Naive thymus-derived CD4-positive, alpha-beta T cell (primary cell): ENCODE measurements at regions not wholly inside any gene's neighbourhood (a gene's known extent, or its start where the extent isn't known, plus 50 kb on each side); places are given as distances from the start of the nearest gene placed in this dataset.

Experiments
- ATAC-seq: fragments of 150-1000 bp; cut with Tn5 transposase; 2 replicates; pipeline ENCODE4 v1.10.0; 2021; ENCODE audit warnings: mild to moderate bottlenecking, moderate library complexity
- CTCF ChIA-PET: fragments of 350-600 bp; sonication (Branson Sonifier 250); formaldehyde crosslinking; loops from one replicate; lab custom pipeline; 2021; ENCODE audit warnings: antibody characterized with exemption; lab: Charles Lee
- POLR2A ChIA-PET: fragments of 350-600 bp; sonication (Branson Sonifier 250); formaldehyde crosslinking; loops from one replicate; lab custom pipeline; 2021; ENCODE audit warnings: antibody characterized with exemption, inconsistent platforms; lab: Charles Lee
- DNase-seq, 9 donors: peaks; one replicate each; pipeline versions ENCODE4 v3.0.0 to v3.0.0-alpha.2; 2020 to 2022; ENCODE audit warnings: mixed read lengths in 1 of 9
- H3K27ac ChIP-seq: one replicate; pipeline ENCODE4 v1.7.0; 2013; ENCODE audit warnings: mild to moderate bottlenecking, low read depth, low read length, moderate library complexity
- H3K27me3 ChIP-seq, 2 donors: one replicate each; pipeline ENCODE4 v1.7.0; 2013; ENCODE audit warnings: low read length in 2 of 2, mild to moderate bottlenecking in 2 of 2, moderate library complexity in 2 of 2; ENCODE audit not compliant: control insufficient read depth in 2 of 2, insufficient read depth in 2 of 2
- H3K36me3 ChIP-seq, 3 experiments: 1 replicate in 2 of 3; 2 replicates in 1 of 3; pipeline ENCODE4 v1.7.0; 2013; ENCODE audit warnings: low read length in 3 of 3, mild to moderate bottlenecking in 3 of 3, moderate library complexity in 1 of 3; ENCODE audit not compliant: insufficient read depth in 3 of 3, control insufficient read depth in 2 of 3
- H3K4me1 ChIP-seq, 2 donors: one replicate each; pipeline ENCODE4 v1.7.0; 2013; ENCODE audit warnings: low read length in 2 of 2, mild to moderate bottlenecking in 2 of 2, moderate library complexity in 1 of 2; ENCODE audit not compliant: control insufficient read depth in 2 of 2, insufficient read depth in 2 of 2
- H3K4me3 ChIP-seq: 2 replicates; pipeline ENCODE4 v1.7.0; 2013; ENCODE audit warnings: mild to moderate bottlenecking, low read length
- H3K9me3 ChIP-seq, 3 experiments: 1 replicate in 2 of 3; 2 replicates in 1 of 3; pipeline ENCODE4 v1.7.0; 2013; ENCODE audit warnings: low read length in 3 of 3; ENCODE audit not compliant: control insufficient read depth in 2 of 3
- H3K27ac Mint-ChIP-seq, 9 donors: one replicate each; pipeline ENCODE4 v1.8.0; 2020 to 2022; ENCODE audit warnings: mixed read lengths in 9 of 9, mild to moderate bottlenecking in 8 of 9, moderate library complexity in 5 of 9, inconsistent platforms in 2 of 9
- H3K27me3 Mint-ChIP-seq, 5 donors: one replicate each; pipeline ENCODE4 v1.8.0; 2021 to 2022; ENCODE audit warnings: mixed read lengths in 5 of 5, mild to moderate bottlenecking in 1 of 5
- H3K36me3 Mint-ChIP-seq, 5 donors: one replicate each; pipeline ENCODE4 v1.8.0; 2020 to 2022; ENCODE audit warnings: mixed read lengths in 5 of 5, mild to moderate bottlenecking in 3 of 5, inconsistent platforms in 1 of 5
- H3K4me1 Mint-ChIP-seq, 7 donors: one replicate each; pipeline ENCODE4 v1.8.0; 2020 to 2022; ENCODE audit warnings: mixed read lengths in 7 of 7, mild to moderate bottlenecking in 3 of 7, inconsistent platforms in 1 of 7
- H3K4me3 Mint-ChIP-seq, 10 donors: one replicate each; pipeline ENCODE4 v1.8.0; 2020 to 2022; ENCODE audit warnings: mild to moderate bottlenecking in 10 of 10, mixed read lengths in 10 of 10, moderate library complexity in 6 of 10, inconsistent platforms in 2 of 10
- H3K9me3 Mint-ChIP-seq, 11 donors: one replicate each; pipeline ENCODE4 v1.8.0; 2020 to 2022; ENCODE audit warnings: mixed read lengths in 11 of 11, mild to moderate bottlenecking in 4 of 11, inconsistent platforms in 1 of 11, moderate library complexity in 1 of 11
- intact Hi-C, 2 donors: fragments of 100-400 bp; cut with micrococcal nuclease; formaldehyde crosslinking; loops; one replicate each; pipeline ENCODE4 v1.15.1; 2023

DNA sequence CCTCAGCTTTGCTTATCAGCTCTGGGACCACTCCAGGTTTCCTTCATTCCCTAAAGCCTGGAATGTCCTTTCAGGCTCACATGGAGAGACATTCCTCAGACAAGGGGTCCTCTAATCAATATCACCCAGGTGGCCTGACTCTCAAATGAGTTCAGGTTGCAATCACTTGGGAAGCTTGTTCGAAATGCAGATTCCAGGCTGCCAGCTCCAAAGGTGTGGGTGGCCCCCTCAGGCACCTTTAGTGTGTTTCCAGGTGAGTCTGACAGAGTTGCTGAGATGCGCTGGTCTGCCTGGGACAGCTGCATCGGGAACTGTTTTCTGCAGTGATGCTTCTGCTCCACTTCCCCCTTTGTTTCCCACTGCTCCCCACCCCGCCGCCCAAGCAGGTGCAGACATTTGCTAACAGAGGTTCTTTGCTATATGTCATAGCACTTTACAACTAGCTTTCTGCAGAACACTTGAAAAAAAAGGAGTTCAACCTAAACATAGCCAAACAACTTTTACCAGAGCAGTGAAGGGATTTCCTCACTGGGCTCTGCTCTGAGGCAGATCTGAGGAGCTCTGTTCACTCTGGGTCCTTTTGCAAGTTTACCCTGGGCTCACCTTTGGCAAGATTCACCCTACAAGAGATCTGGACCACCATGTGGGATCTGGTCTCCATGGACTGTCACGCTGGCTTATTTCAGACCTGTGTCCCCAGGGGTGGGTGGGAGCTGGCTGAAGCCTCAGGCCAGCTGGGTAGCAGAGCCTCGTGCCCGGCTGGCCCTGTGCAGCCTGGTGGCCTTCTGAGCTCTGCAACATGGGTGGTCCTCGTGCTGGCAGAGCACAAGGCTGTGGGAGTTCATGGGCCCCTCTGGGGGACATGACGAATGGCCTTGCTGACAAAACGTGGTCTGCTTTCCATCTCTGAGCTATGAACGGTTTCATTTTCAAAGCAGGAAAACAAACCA, 539.6 kb downstream of the CCDC171 start:
- ChIA-PET CTCF (no interaction called here), POLR2A (no interaction called here)
- peaks cover 0 to 3% (median 0%) of the 10 kb centered on the region in 3 experiments for H3K9me3 ChIP-seq
- Mint-ChIP-seq H3K4me1 (no peaks in the 10 kb centered on the region), H3K4me3 (no peak overlapping the region), H3K27ac (no peak overlapping the region), H3K36me3 (peaks cover 0 to 4% (median 0%) of the 10 kb centered on the region in 5 donors), H3K27me3 (peaks cover 0 to 6% (median 0%) of the 10 kb centered on the region in 5 donors), H3K9me3 (peaks cover 0 to 17% (median 7%) of the 10 kb centered on the region in 11 donors)
- DNase-seq (no peak), ATAC-seq (no peak)
- no peak overlapping the region for H3K4me3 ChIP-seq
- H3K27me3 ChIP-seq = no peaks in the 10 kb centered on the region
- H3K36me3 ChIP-seq = no peaks in the 10 kb centered on the region
- no peaks in the 10 kb centered on the region for H3K4me1 ChIP-seq
- intact Hi-C loops = no loop called here
- H3K27ac ChIP-seq = no peak overlapping the region

DNA sequence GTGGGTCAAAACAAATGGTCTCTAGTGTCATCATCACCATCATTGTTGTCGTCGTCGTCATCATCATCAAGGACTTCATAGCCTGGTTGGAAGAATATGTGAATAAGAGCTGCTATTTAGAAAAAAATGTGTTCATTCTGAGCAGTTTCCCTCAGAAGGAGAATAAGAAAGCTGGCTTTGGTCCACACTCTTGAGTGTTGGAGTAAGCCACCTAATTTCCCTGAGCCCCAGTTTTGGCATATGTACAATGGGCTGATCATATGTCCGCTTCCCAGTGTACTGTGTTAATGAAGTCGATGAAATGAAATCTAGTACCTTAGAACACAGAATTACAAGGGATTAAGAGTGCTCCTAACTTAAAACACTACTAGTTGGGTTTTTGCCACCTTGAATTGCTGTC, 545.5 kb downstream of the CCDC171 start:
- Mint-ChIP-seq H3K27me3 (peaks cover 0 to 5% (median 0%) of the 10 kb centered on the region in 5 donors), H3K4me1 (no peaks in the 10 kb centered on the region), H3K27ac (no peak overlapping the region), H3K9me3 (peaks cover 0 to 10% (median 3%) of the 10 kb centered on the region in 11 donors), H3K36me3 (no peaks in the 10 kb centered on the region), H3K4me3 (no peak overlapping the region)
- Histone ChIP-seq H3K27ac (no peak overlapping the region), H3K27me3 (no peaks in the 10 kb centered on the region), H3K4me3 (no peak overlapping the region), H3K36me3 (no peaks in the 10 kb centered on the region), H3K9me3 (peaks cover 0 to 3% (median 0%) of the 10 kb centered on the region in 3 experiments), H3K4me1 (no peaks in the 10 kb centered on the region)
- DNase-seq (no peak), ATAC-seq (no peak)
- CTCF ChIA-PET = no interaction called here
- POLR2A ChIA-PET = no interaction called here
- intact Hi-C loops = no loop called here

DNA sequence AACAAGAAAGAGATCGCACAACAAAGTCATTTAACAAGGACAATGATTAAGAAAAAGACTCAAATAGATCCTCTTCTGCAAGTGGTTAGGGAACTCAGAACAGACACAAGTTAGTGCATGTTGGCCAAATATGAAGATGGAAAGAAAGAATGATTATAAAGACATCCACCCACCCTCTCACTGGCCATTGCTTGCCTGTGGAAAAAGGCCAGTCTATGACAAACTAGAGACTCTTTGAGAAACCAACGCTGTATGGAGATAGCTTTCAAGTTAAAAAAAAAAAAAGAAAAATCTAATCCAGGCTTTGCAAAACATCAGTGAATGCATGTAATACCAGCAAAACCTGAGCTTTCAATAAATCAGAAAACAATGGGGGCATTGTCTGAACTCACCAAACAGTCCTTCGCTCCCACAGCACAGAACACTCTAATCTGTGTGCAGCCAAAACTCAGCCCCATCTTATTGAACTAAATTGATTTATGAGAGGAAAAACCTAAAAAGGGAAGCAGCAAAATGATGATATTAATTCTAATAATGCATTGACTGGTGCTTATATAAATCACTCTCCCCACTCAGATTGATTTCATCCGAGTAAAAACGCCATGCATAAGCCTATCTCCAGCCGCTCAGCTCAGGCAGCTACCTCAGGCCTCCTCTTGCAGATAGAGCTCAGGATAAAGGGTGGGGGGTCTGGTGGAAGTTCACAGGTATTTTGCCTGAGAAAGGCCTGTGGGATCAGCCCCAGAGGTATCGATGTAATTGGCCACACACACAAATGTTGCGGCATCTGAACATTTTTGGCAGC, 547.1 kb downstream of the CCDC171 start:
- Histone ChIP-seq H3K4me1 (no peaks in the 10 kb centered on the region), H3K4me3 (no peak overlapping the region), H3K27ac (no peak overlapping the region), H3K36me3 (no peaks in the 10 kb centered on the region), H3K27me3 (no peaks in the 10 kb centered on the region), H3K9me3 (no peaks in the 10 kb centered on the region)
- ChIA-PET POLR2A (no interaction called here), CTCF (no interaction called here)
- intact Hi-C loops = no loop called here
- Mint-ChIP-seq H3K27ac (no peak overlapping the region), H3K27me3 (peaks cover 0 to 5% (median 0%) of the 10 kb centered on the region in 5 donors), H3K4me1 (no peaks in the 10 kb centered on the region), H3K4me3 (no peak overlapping the region), H3K36me3 (no peaks in the 10 kb centered on the region), H3K9me3 (peaks cover 0 to 5% (median 3%) of the 10 kb centered on the region in 11 donors)
- no peak for DNase-seq
- ATAC-seq = no peak

GRCh38 chr9:16100537-16101091, 547.8 kb downstream of the CCDC171 start:
- intact Hi-C loops = no loop called here
- no peak overlapping the region for H3K27ac ChIP-seq
- no peak overlapping the region for H3K4me3 ChIP-seq
- POLR2A ChIA-PET = no interaction called here
- Mint-ChIP-seq H3K27me3 (peaks cover 0 to 5% (median 0%) of the 10 kb centered on the region in 5 donors), H3K9me3 (peaks cover 0 to 3% (median under 1%) of the 10 kb centered on the region in 11 donors), H3K27ac (no peak overlapping the region), H3K36me3 (no peaks in the 10 kb centered on the region), H3K4me1 (no peaks in the 10 kb centered on the region), H3K4me3 (no peak overlapping the region)
- no peaks in the 10 kb centered on the region for H3K4me1 ChIP-seq
- DNase-seq (no peak), ATAC-seq (no peak)
- H3K9me3 ChIP-seq = no peaks in the 10 kb centered on the region
- no peaks in the 10 kb centered on the region for H3K27me3 ChIP-seq
- CTCF ChIA-PET = no interaction called here
- H3K36me3 ChIP-seq = no peaks in the 10 kb centered on the region

DNA sequence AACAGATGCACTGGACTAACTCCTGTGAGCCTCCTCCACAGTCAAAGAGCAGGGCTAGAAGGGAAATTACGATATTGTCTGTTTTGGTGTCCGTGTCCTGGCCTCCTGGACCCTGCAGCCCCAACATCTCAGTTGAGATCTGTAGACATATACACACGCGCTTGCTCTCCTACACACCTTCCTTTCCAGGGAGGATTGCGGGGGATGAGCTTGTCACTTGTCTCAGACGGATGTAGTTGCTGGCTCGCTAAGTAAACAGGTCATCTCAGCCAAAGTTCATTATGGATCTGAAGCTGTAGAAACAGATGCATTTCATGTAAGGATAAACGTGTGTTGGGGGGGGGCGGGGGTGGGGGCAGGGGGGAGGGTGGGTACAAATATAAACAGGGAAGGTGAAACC, 549.3 kb downstream of the CCDC171 start:
- H3K4me3 ChIP-seq = no peak overlapping the region
- Mint-ChIP-seq H3K4me1 (no peaks in the 10 kb centered on the region), H3K27ac (no peak overlapping the region), H3K27me3 (no peaks in the 10 kb centered on the region), H3K4me3 (no peak overlapping the region), H3K9me3 (peaks cover 0 to 3% (median 0%) of the 10 kb centered on the region in 11 donors), H3K36me3 (no peaks in the 10 kb centered on the region)
- CTCF ChIA-PET = no interaction called here
- no peaks in the 10 kb centered on the region for H3K4me1 ChIP-seq
- no peaks in the 10 kb centered on the region for H3K9me3 ChIP-seq
- no peak overlapping the region for H3K27ac ChIP-seq
- H3K36me3 ChIP-seq = no peaks in the 10 kb centered on the region
- ATAC-seq (no peak), DNase-seq (no peak)
- intact Hi-C loops = no loop called here
- H3K27me3 ChIP-seq = no peaks in the 10 kb centered on the region
- POLR2A ChIA-PET = no interaction called here

DNA sequence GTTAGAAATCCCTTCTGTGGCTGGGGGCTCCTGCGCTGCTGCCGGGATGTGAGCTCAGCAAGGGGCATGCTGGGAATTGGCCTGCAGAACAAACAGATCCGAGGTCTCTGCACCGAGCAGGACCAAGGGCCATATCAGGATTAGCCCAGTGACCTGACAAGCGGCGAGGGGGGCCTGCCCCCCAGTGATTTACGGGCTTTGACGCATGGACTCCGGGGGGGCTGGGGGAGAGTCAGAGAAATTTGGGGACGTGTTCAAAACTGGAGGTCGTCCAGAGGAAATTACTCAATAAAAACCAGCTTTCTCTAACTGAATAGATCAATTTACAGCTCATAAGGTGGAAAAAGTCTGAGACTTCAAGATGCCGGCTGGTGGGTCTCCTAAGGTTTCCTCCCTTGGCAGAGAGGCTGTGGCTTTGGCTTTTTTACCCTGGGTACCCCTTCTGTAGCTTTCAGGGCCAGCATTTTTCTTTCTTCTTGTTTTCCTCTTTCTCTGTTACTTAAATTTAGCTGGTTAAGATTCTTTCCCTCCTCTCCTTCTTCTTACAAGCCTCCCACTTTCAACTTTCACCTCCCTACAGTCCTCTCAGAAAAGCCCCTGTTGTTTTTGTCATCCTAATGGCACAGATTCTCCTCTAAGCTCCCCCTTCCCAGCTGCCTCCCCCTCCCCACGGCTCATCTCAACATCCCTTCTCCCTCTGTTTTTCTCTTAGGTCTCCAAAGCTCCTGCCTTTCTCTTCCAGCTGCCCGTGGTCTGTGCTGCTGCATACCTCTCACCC, 551.0 kb downstream of the CCDC171 start:
- intact Hi-C loops = no loop called here
- H3K27ac ChIP-seq = no peak overlapping the region
- no peaks in the 10 kb centered on the region for H3K9me3 ChIP-seq
- H3K9me3 Mint-ChIP-seq = peaks cover 0 to 3% (median 0%) of the 10 kb centered on the region in 11 donors
- no peak overlapping the region for H3K4me3 Mint-ChIP-seq
- no peaks in the 10 kb centered on the region for H3K36me3 Mint-ChIP-seq
- no peaks in the 10 kb centered on the region for H3K36me3 ChIP-seq
- no peaks in the 10 kb centered on the region for H3K27me3 ChIP-seq
- H3K27ac Mint-ChIP-seq = no peak overlapping the region
- H3K4me3 ChIP-seq = no peak overlapping the region
- ATAC-seq (no peak), DNase-seq (no peak)
- H3K27me3 Mint-ChIP-seq = no peaks in the 10 kb centered on the region
- CTCF ChIA-PET = no interaction called here
- no peaks in the 10 kb centered on the region for H3K4me1 ChIP-seq
- POLR2A ChIA-PET = no interaction called here
- H3K4me1 Mint-ChIP-seq = no peaks in the 10 kb centered on the region
